ENCODE measurements at regions not wholly inside any gene's neighbourhood (a gene's known extent, or its start where the extent isn't known, plus 50 kb on each side); places are given as distances from the start of the nearest gene placed in this dataset.

DNA sequence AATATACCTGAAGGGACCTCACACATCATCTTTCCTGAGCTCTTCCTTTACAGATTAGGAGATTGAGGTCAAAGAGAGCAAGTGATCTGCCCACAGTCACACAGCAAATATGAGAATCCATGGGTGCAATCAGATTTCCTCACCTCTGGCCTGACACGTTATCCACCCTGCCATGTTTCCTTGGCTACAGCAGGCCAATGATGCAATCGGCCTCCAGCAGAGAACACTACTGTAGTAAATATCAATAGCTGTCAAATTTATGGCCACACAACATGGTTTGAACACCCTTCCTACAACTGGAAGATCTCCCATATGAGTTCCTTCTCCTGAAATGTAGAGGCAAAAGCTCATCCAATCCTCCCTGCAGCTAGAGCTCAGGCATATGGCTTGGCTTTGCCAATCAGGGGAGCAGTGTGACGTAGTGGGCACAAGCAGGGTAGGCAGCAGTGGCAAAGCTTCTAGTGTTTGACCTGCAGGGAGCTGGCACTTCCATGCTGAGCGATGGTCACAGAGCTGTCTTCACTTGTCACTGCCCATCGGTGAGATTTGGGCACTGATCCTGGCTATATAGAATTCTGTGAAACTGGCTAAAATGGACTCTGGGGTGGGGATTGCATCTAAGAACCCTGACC is 271.3 kb downstream of the TJP1 start:
- DNase-seq: no peak
- peaks cover 4% of the 10 kb centered on the region for H3K9me3 Mint-ChIP-seq
- no peak overlapping the region for H3K4me3 Mint-ChIP-seq
- no peaks in the 10 kb centered on the region for H3K4me1 Mint-ChIP-seq
- H3K36me3 Mint-ChIP-seq: peaks cover 2% of the 10 kb centered on the region
- no peak overlapping the region for H3K27ac Mint-ChIP-seq
- H3K27me3 Mint-ChIP-seq: peaks cover 17% of the 10 kb centered on the region

DNA sequence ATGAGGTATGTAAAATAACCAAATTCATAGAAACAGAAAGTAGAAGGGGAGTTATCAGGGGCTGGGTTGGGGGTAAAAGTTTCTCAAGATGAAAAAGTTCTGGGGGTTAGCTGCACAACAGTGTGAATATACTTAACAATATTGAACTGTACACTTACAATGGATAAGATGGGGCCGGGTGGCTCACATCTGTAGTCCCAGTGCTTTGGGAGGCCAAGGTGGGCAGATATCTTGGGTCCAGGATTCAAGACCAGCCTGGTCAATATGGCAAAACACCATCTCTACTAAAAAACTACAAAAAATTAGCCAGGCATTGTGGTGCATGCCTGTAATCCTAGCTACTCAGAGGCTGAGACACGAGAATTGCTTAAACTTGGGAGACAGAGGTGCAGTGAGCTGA is 274.3 kb downstream of the TJP1 start:
- Mint-ChIP-seq H3K4me1 (no peaks in the 10 kb centered on the region), H3K4me3 (no peak overlapping the region), H3K36me3 (peaks cover 2% of the 10 kb centered on the region), H3K27me3 (peaks cover 17% of the 10 kb centered on the region), H3K27ac (no peak overlapping the region), H3K9me3 (peaks cover 12% of the 10 kb centered on the region)
- DNase-seq: no peak

DNA sequence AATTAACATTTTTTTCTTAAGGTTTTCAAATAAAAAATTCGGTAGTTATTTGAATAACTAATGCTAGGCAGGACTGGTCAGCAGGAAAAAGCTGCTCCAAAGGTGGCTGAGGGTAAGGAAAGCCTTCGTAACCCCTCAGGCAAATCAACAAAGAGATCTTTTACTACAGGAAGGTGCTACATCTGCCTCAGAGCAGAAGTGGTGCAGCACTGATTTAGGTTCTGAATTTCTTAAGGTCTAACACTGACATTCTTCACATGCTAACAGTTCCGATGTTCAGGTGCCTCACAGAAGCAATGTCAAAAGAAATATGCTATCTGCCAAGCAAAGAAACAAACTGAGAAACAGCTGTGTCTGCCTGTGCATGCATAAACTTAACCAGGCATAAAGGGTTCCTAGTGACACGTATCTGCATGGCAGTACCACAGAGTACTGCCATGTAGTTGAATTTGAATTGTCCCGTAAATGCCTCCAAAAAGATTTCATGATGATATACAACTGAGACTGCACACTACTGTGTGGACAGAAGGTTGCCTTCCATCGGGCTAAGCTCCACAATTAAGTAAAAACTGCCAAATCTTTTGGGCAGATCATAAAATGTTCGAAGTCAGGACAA is 275.0 kb upstream of the NSMCE3 start:
- H3K4me3 Mint-ChIP-seq: no peak overlapping the region
- peaks cover 2% of the 10 kb centered on the region for H3K36me3 Mint-ChIP-seq
- no peaks in the 10 kb centered on the region for H3K4me1 Mint-ChIP-seq
- H3K27ac Mint-ChIP-seq: no peak overlapping the region
- peaks cover 13% of the 10 kb centered on the region for H3K27me3 Mint-ChIP-seq
- H3K9me3 Mint-ChIP-seq: peaks cover 12% of the 10 kb centered on the region
- no peak for DNase-seq

GRCh38 chr15:29542994-29543393 is 273.4 kb upstream of the NSMCE3 start:
- Mint-ChIP-seq H3K27ac (no peak overlapping the region), H3K27me3 (peaks cover 9% of the 10 kb centered on the region), H3K9me3 (peaks cover 12% of the 10 kb centered on the region), H3K4me3 (no peak overlapping the region), H3K4me1 (no peaks in the 10 kb centered on the region), H3K36me3 (peaks cover 2% of the 10 kb centered on the region)
- DNase-seq: no peak

- H3K36me3 Mint-ChIP-seq: peaks cover 2% of the 10 kb centered on the region
- no peak overlapping the region for H3K4me3 Mint-ChIP-seq
- no peak for DNase-seq
- H3K9me3 Mint-ChIP-seq: peaks cover 11% of the 10 kb centered on the region
- H3K4me1 Mint-ChIP-seq: no peaks in the 10 kb centered on the region
- no peak overlapping the region for H3K27ac Mint-ChIP-seq
- H3K27me3 Mint-ChIP-seq: peaks cover 9% of the 10 kb centered on the region
Observed at GRCh38 chr15:29541309-29541708, 271.7 kb upstream of the NSMCE3 start.

GRCh38 chr15:29540479-29540878 is 270.9 kb upstream of the NSMCE3 start:
- H3K27ac Mint-ChIP-seq: no peak overlapping the region
- H3K4me1 Mint-ChIP-seq: no peaks in the 10 kb centered on the region
- H3K27me3 Mint-ChIP-seq: peaks cover 9% of the 10 kb centered on the region
- no peak overlapping the region for H3K4me3 Mint-ChIP-seq
- H3K9me3 Mint-ChIP-seq: peaks cover 3% of the 10 kb centered on the region
- no peaks in the 10 kb centered on the region for H3K36me3 Mint-ChIP-seq
- no peak for DNase-seq

- Mint-ChIP-seq H3K4me3 (no peak overlapping the region), H3K27me3 (peaks cover 12% of the 10 kb centered on the region), H3K4me1 (no peaks in the 10 kb centered on the region), H3K36me3 (no peaks in the 10 kb centered on the region), H3K9me3 (no peaks in the 10 kb centered on the region), H3K27ac (no peak overlapping the region)
- DNase-seq: no peak
Observed at GRCh38 chr15:29539736-29540135, 270.1 kb upstream of the NSMCE3 start.

GRCh38 chr15:29538044-29538443 is 268.4 kb upstream of the NSMCE3 start:
- H3K4me1 Mint-ChIP-seq: no peaks in the 10 kb centered on the region
- no peak overlapping the region for H3K27ac Mint-ChIP-seq
- DNase-seq: no peak
- no peak overlapping the region for H3K4me3 Mint-ChIP-seq
- no peaks in the 10 kb centered on the region for H3K36me3 Mint-ChIP-seq
- no peaks in the 10 kb centered on the region for H3K9me3 Mint-ChIP-seq
- peaks cover 11% of the 10 kb centered on the region for H3K27me3 Mint-ChIP-seq

DNA sequence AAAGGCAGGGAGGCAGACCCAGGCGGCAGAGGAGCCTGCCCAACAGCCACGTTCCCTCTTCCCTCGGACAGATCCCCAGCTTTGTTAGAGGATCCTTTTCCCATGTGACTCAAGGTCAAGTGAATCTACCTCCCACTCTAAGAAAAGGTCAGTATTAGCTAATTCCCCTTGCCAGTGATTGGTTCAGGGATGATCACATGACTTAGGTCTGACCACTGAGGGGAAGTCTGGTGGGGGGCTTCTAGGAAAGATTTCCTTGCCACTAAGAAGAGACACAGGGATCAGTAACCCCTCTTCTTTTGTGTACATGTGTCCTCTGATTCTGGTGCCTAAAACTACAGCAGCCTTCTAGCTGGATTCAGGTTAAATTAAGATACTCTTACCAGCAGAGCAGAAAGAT is 266.3 kb upstream of the NSMCE3 start:
- Mint-ChIP-seq H3K27me3 (peaks cover 4% of the 10 kb centered on the region), H3K4me3 (no peak overlapping the region), H3K36me3 (no peaks in the 10 kb centered on the region), H3K27ac (no peak overlapping the region), H3K4me1 (no peaks in the 10 kb centered on the region), H3K9me3 (no peaks in the 10 kb centered on the region)
- DNase-seq: no peak

GRCh38 chr15:29534378-29534777 is 264.8 kb upstream of the NSMCE3 start:
- Mint-ChIP-seq H3K9me3 (no peaks in the 10 kb centered on the region), H3K36me3 (no peaks in the 10 kb centered on the region), H3K4me3 (no peak overlapping the region), H3K27me3 (peaks cover 4% of the 10 kb centered on the region), H3K27ac (no peak overlapping the region), H3K4me1 (no peaks in the 10 kb centered on the region)
- DNase-seq: no peak

- peaks cover 7% of the 10 kb centered on the region for H3K27me3 Mint-ChIP-seq
- H3K9me3 Mint-ChIP-seq: no peaks in the 10 kb centered on the region
- H3K4me3 Mint-ChIP-seq: no peak overlapping the region
- no peak overlapping the region for H3K27ac Mint-ChIP-seq
- no peak for DNase-seq
- no peaks in the 10 kb centered on the region for H3K36me3 Mint-ChIP-seq
- H3K4me1 Mint-ChIP-seq: no peaks in the 10 kb centered on the region
Observed at GRCh38 chr15:29533647-29534046, 264.0 kb upstream of the NSMCE3 start.

DNA sequence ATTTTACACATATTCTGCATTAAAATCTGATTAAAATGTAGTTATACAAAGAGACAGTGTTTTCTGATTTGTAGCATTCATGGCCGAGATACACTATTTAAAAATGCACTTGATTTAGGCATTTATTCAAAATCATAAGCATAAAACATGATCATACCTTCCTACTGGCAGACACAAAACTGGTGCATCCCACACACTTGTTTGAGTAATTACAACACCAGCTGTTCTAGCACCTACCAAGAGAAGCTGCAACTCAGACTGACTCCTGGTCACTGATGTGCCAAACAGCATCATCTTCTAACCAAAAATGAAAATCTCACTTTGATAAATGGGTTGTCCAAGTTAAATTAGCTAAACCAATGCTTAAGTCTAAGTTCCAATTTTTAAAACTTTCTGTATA is 262.7 kb upstream of the NSMCE3 start:
- Mint-ChIP-seq H3K36me3 (no peaks in the 10 kb centered on the region), H3K9me3 (no peaks in the 10 kb centered on the region)

DNA sequence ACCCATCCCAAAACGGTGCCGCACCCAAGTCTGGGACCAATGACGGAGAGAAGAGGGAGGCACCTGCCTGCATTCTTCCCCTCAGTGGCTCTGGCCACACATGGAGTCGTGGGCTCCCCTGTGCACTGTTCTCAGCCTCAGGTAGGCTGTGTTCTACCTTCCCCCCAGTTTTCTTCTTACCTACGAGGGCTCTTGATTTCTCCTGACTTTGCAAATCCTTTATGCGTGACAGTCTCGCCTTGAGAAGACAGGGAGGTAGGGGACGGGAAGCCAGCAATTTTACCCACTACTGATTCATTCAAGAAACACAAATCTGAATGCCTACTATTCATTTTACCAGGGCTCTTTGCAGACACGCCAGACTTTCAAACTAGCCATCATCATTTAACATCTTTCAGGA is 261.3 kb upstream of the NSMCE3 start:
- Mint-ChIP-seq H3K9me3 (no peaks in the 10 kb centered on the region), H3K27ac (no peak overlapping the region), H3K4me1 (no peaks in the 10 kb centered on the region), H3K27me3 (peaks cover 17% of the 10 kb centered on the region), H3K4me3 (no peak overlapping the region), H3K36me3 (no peaks in the 10 kb centered on the region)
- no peak for DNase-seq

More for the DNA sequence above, 262.7 kb upstream of the NSMCE3 start:
- no peak overlapping the region for H3K27ac Mint-ChIP-seq
- DNase-seq: no peak
- peaks cover 10% of the 10 kb centered on the region for H3K27me3 Mint-ChIP-seq
- no peak overlapping the region for H3K4me3 Mint-ChIP-seq
- H3K4me1 Mint-ChIP-seq: no peaks in the 10 kb centered on the region

DNA sequence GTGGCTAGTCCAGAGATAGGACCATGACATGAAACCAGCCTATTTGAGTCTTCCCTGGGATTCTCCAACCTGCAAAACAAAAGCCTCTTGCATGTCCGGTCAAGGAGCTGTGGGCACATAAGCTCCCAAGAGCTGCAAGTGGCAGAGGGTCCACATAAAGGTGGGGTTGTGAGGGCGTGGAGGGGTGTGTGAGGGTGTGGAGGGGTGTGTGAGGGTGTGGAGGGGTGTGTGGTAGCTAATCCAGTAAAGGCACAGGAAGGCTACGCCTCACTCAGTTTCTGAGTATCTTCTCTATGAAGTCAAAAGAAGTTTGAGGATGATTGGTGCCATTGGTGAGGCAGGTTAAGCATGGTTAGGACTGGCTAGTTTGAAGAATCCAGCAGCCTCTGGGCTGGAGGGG is 259.4 kb upstream of the NSMCE3 start:
- DNase-seq: no peak
- Mint-ChIP-seq H3K36me3 (no peaks in the 10 kb centered on the region), H3K4me3 (no peak overlapping the region), H3K4me1 (no peaks in the 10 kb centered on the region), H3K27ac (no peak overlapping the region), H3K9me3 (no peaks in the 10 kb centered on the region), H3K27me3 (peaks cover 13% of the 10 kb centered on the region)

DNA sequence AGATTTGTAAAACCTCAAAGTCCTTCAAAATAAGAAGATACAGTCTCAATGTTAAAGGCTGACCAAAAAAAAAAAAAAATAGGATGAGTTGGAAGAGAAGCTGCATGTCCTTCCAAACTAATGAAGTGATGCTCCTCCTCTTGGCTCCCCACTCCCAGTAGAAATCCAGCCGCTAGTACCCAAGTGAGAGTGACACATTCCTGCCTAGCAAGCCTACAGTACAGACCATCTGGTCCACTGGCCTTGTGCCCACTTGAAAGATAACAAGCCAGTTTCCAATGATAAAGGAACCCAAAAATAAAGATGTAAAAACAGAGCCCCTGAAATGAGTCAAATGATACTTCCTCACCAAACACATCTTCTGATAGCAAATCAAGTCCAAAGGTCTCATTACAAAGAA is 258.7 kb upstream of the NSMCE3 start:
- H3K27ac Mint-ChIP-seq: no peak overlapping the region
- no peaks in the 10 kb centered on the region for H3K9me3 Mint-ChIP-seq
- peaks cover 13% of the 10 kb centered on the region for H3K27me3 Mint-ChIP-seq
- H3K36me3 Mint-ChIP-seq: no peaks in the 10 kb centered on the region
- no peaks in the 10 kb centered on the region for H3K4me1 Mint-ChIP-seq
- no peak for DNase-seq
- no peak overlapping the region for H3K4me3 Mint-ChIP-seq

GRCh38 chr15:29526802-29527201 is 257.2 kb upstream of the NSMCE3 start:
- peaks cover 17% of the 10 kb centered on the region for H3K27me3 Mint-ChIP-seq
- DNase-seq: no peak
- no peaks in the 10 kb centered on the region for H3K36me3 Mint-ChIP-seq
- H3K4me1 Mint-ChIP-seq: no peaks in the 10 kb centered on the region
- no peak overlapping the region for H3K4me3 Mint-ChIP-seq
- H3K9me3 Mint-ChIP-seq: no peaks in the 10 kb centered on the region
- no peak overlapping the region for H3K27ac Mint-ChIP-seq
